Osteocyte (in vitro differentiated cells): ENCODE measurements at regions not wholly inside any gene's neighbourhood (a gene's known extent, or its start where the extent isn't known, plus 50 kb on each side); places are given as distances from the start of the nearest gene placed in this dataset.

Source experiments
- DNase-seq: peaks from one replicate; pipeline ENCODE4 v3.0.0; 2021; ENCODE audit warnings: mixed read lengths; ENCODE audit not compliant: unreplicated experiment; ENCODE audit errors: extremely low spot score
- H3K27ac Mint-ChIP-seq: one replicate; pipeline ENCODE4 v1.8.0; 2021; ENCODE audit warnings: mild to moderate bottlenecking, mixed read lengths; ENCODE audit not compliant: unreplicated experiment
- H3K27me3 Mint-ChIP-seq: one replicate; pipeline ENCODE4 v1.8.0; 2021; ENCODE audit warnings: mixed read lengths; ENCODE audit not compliant: unreplicated experiment
- H3K36me3 Mint-ChIP-seq: one replicate; pipeline ENCODE4 v1.8.0; 2021; ENCODE audit warnings: mixed read lengths; ENCODE audit not compliant: unreplicated experiment
- H3K4me1 Mint-ChIP-seq: one replicate; pipeline ENCODE4 v1.8.0; 2021; ENCODE audit warnings: mixed read lengths; ENCODE audit not compliant: unreplicated experiment
- H3K4me3 Mint-ChIP-seq: one replicate; pipeline ENCODE4 v1.8.0; 2021; ENCODE audit warnings: mild to moderate bottlenecking, moderate library complexity, mixed read lengths; ENCODE audit not compliant: unreplicated experiment
- H3K9me3 Mint-ChIP-seq: one replicate; pipeline ENCODE4 v1.8.0; 2021; ENCODE audit warnings: mixed read lengths; ENCODE audit not compliant: unreplicated experiment
- TF ChIP-seq, protein P1 (sequence below): fragments of 200-600 bp; sonication (generic); IDR thresholded peaks from 2 replicates; pipeline ENCODE4 v1.5.0; 2021; ENCODE audit warnings: antibody characterized with exemption, mild to moderate bottlenecking, moderate library complexity

DNA sequence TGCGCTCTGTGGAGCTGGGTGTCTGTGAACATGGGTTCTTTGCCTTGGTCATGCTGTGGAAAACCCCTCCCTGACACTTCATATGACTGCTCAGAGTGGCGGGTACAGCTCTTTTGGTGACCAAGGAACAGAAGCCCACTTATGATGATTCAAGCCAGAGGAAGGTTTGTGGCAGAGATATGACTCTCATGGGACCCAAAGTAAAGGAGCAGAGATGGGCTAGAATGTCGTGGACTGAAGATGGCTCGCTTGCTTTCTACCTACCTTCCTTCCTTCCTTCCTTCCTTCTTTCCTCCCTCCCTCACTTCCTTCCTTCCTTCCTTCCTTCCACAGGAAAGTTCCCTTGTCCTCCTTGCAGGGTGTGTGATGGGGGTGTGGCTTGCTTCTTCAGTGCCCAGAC, 169.7 kb upstream of the IRX3 start:
- H3K4me1 Mint-ChIP-seq = peaks cover 6% of the 10 kb centered on the region
- DNase-seq = no peak
- peaks cover 30% of the 10 kb centered on the region for H3K27me3 Mint-ChIP-seq
- no peaks in the 10 kb centered on the region for H3K9me3 Mint-ChIP-seq
- no peak overlapping the region for H3K4me3 Mint-ChIP-seq
- no peak overlapping the region for H3K27ac Mint-ChIP-seq
- H3K36me3 Mint-ChIP-seq = no peaks in the 10 kb centered on the region
- TF ChIP-seq, protein P1, sequence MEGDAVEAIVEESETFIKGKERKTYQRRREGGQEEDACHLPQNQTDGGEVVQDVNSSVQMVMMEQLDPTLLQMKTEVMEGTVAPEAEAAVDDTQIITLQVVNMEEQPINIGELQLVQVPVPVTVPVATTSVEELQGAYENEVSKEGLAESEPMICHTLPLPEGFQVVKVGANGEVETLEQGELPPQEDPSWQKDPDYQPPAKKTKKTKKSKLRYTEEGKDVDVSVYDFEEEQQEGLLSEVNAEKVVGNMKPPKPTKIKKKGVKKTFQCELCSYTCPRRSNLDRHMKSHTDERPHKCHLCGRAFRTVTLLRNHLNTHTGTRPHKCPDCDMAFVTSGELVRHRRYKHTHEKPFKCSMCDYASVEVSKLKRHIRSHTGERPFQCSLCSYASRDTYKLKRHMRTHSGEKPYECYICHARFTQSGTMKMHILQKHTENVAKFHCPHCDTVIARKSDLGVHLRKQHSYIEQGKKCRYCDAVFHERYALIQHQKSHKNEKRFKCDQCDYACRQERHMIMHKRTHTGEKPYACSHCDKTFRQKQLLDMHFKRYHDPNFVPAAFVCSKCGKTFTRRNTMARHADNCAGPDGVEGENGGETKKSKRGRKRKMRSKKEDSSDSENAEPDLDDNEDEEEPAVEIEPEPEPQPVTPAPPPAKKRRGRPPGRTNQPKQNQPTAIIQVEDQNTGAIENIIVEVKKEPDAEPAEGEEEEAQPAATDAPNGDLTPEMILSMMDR = no peak

- DNase-seq = no peak
- H3K4me3 Mint-ChIP-seq = no peak overlapping the region
- H3K4me1 Mint-ChIP-seq = peaks cover 5% of the 10 kb centered on the region
- no peaks in the 10 kb centered on the region for H3K36me3 Mint-ChIP-seq
- H3K9me3 Mint-ChIP-seq = no peaks in the 10 kb centered on the region
- no peak overlapping the region for H3K27ac Mint-ChIP-seq
- TF ChIP-seq, protein P1 = no peak
- peaks cover 33% of the 10 kb centered on the region for H3K27me3 Mint-ChIP-seq
These were observed 168.6 kb upstream of the IRX3 start for GRCh38 chr16:54455030-54455725.

DNA sequence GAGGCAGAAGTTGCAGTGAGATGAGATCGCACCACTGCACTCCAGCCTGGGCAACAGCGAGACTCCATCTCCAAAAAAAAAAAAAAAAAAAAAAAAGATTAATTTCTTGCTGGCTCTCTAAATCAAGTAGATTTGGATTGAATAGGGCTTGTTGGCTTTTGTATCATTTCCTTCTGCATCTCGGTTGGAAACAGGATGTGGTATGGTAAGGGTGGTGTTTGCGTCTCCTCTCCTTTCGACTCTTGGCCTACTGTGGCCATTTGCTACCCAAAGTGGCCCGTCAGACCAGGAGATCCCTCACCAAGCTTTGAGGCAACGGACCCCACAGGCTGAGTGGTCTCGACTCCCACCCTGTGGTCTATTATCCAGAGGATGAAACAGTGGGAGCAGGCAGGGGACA, 168.0 kb upstream of the IRX3 start:
- H3K9me3 Mint-ChIP-seq = no peaks in the 10 kb centered on the region
- TF ChIP-seq, protein P1 = no peak
- no peak overlapping the region for H3K27ac Mint-ChIP-seq
- no peaks in the 10 kb centered on the region for H3K4me1 Mint-ChIP-seq
- H3K27me3 Mint-ChIP-seq = peaks cover 30% of the 10 kb centered on the region
- H3K4me3 Mint-ChIP-seq = no peak overlapping the region
- H3K36me3 Mint-ChIP-seq = no peaks in the 10 kb centered on the region
- DNase-seq = no peak

- TF ChIP-seq, protein P1 = no peak
- no peaks in the 10 kb centered on the region for H3K9me3 Mint-ChIP-seq
- peaks cover 25% of the 10 kb centered on the region for H3K27me3 Mint-ChIP-seq
- no peaks in the 10 kb centered on the region for H3K36me3 Mint-ChIP-seq
- H3K4me1 Mint-ChIP-seq = no peaks in the 10 kb centered on the region
- no peak overlapping the region for H3K27ac Mint-ChIP-seq
- H3K4me3 Mint-ChIP-seq = no peak overlapping the region
- DNase-seq = no peak
These were observed 167.3 kb upstream of the IRX3 start for GRCh38 chr16:54453871-54454270.

- peak overlapping the region; percentile 51 for H3K27ac Mint-ChIP-seq
- TF ChIP-seq, protein P1 = no peak
- peaks cover 29% of the 10 kb centered on the region for H3K4me1 Mint-ChIP-seq
- no peak for DNase-seq
- H3K27me3 Mint-ChIP-seq = peaks cover 3% of the 10 kb centered on the region
- no peaks in the 10 kb centered on the region for H3K9me3 Mint-ChIP-seq
- no peak overlapping the region for H3K4me3 Mint-ChIP-seq
- peaks cover 2% of the 10 kb centered on the region for H3K36me3 Mint-ChIP-seq
These were observed 161.2 kb upstream of the IRX3 start for GRCh38 chr16:54447576-54448440.
